ENCODE measurements at regions not wholly inside any gene's neighbourhood (a gene's known extent, or its start where the extent isn't known, plus 50 kb on each side); places are given as distances from the start of the nearest gene placed in this dataset.

- H3K36me3 ChIP-seq: no peaks in the 10 kb centered on the region
- intact Hi-C loops (cut with DNase I): no loop called here
- H3K4me1 ChIP-seq: no peaks in the 10 kb centered on the region
- DNase-seq (no peak), ATAC-seq (no peak)
- no peaks in the 10 kb centered on the region for H3K27me3 ChIP-seq
- H3K9me3 ChIP-seq: no peaks in the 10 kb centered on the region
- no peak overlapping the region for H3K27ac ChIP-seq
- no peak overlapping the region for H3K4me3 ChIP-seq
- TF ChIP-seq CTCF (IDR thresholded peaks at IDR 0.05): no peak
Observed at GRCh38 chr4:30903502-30904214, 183.5 kb downstream of the PCDH7 start.

GRCh38 chr4:30904215-30904555 is 184.0 kb downstream of the PCDH7 start:
- no peak for DNase-seq
- H3K27ac ChIP-seq: no peak overlapping the region
- H3K4me3 ChIP-seq: no peak overlapping the region
- ATAC-seq: no peak
- no peaks in the 10 kb centered on the region for H3K9me3 ChIP-seq
- H3K36me3 ChIP-seq: no peaks in the 10 kb centered on the region
- no peaks in the 10 kb centered on the region for H3K27me3 ChIP-seq
- H3K4me1 ChIP-seq: no peaks in the 10 kb centered on the region
- intact Hi-C loops (cut with DNase I): no loop called here
- no peak for TF ChIP-seq CTCF (IDR thresholded peaks at IDR 0.05)

GRCh38 chr4:30904588-30904987 is 184.4 kb downstream of the PCDH7 start:
- Histone ChIP-seq H3K4me3 (no peak overlapping the region), H3K36me3 (no peaks in the 10 kb centered on the region), H3K27ac (no peak overlapping the region), H3K9me3 (no peaks in the 10 kb centered on the region), H3K27me3 (no peaks in the 10 kb centered on the region), H3K4me1 (no peaks in the 10 kb centered on the region)
- intact Hi-C loops (cut with DNase I): no loop called here
- ATAC-seq: no peak
- DNase-seq: no peak
- no peak for TF ChIP-seq CTCF (IDR thresholded peaks at IDR 0.05)

GRCh38 chr4:30912098-30912714 is 192.0 kb downstream of the PCDH7 start:
- no peak for TF ChIP-seq CTCF (IDR thresholded peaks at IDR 0.05)
- ATAC-seq (no peak), DNase-seq (no peak)
- Histone ChIP-seq H3K9me3 (no peaks in the 10 kb centered on the region), H3K27me3 (no peaks in the 10 kb centered on the region), H3K36me3 (no peaks in the 10 kb centered on the region), H3K4me3 (no peak overlapping the region), H3K27ac (no peak overlapping the region), H3K4me1 (no peaks in the 10 kb centered on the region)
- intact Hi-C loops (cut with DNase I): no loop called here

- Histone ChIP-seq H3K36me3 (no peaks in the 10 kb centered on the region), H3K27ac (no peak overlapping the region), H3K9me3 (no peaks in the 10 kb centered on the region), H3K4me1 (no peaks in the 10 kb centered on the region), H3K27me3 (no peaks in the 10 kb centered on the region), H3K4me3 (no peak overlapping the region)
- no peak for DNase-seq
- intact Hi-C loops (cut with DNase I): no loop called here
- no peak for TF ChIP-seq CTCF (IDR thresholded peaks at IDR 0.05)
- no peak for ATAC-seq
Observed at GRCh38 chr4:30916337-30917274, 196.4 kb downstream of the PCDH7 start.
